BE2C (cell line): ENCODE measurements at regions not wholly inside any gene's neighbourhood (a gene's known extent, or its start where the extent isn't known, plus 50 kb on each side); places are given as distances from the start of the nearest gene placed in this dataset.

Experiments used
- DNase-seq: peaks from one replicate; pipeline ENCODE4 v3.0.0-alpha.2; 2020
- H3K27me3 ChIP-seq: fragments of 250-450 bp; sonication (Bioruptor Pico); 2 replicates; pipeline ENCODE4 v1.5.1; 2020; ENCODE audit warnings: mild to moderate bottlenecking
- H3K36me3 ChIP-seq: fragments of 250-450 bp; sonication (Bioruptor Pico); 2 replicates; pipeline ENCODE4 v1.5.1; 2020; ENCODE audit warnings: mild to moderate bottlenecking
- H3K4me1 ChIP-seq: fragments of 250-450 bp; sonication (Bioruptor Pico); 2 replicates; pipeline ENCODE4 v1.5.1; 2020
- H3K4me3 ChIP-seq: 2 replicates; pipeline ENCODE4 v1.5.1; 2011; ENCODE audit warnings: low read depth, low read length
- H3K9me3 ChIP-seq: fragments of 250-450 bp; sonication (Bioruptor Pico); 2 replicates; pipeline ENCODE4 v1.5.1; 2020
- CTCF ChIP-seq: IDR thresholded peaks from 2 replicates; pipeline ENCODE4 v1.5.1; 2012; ENCODE audit warnings: mild to moderate bottlenecking, low read depth, low read length

- Histone ChIP-seq H3K4me3 (no peak overlapping the region), H3K4me1 (no peaks in the 10 kb centered on the region), H3K36me3 (no peaks in the 10 kb centered on the region), H3K27me3 (no peaks in the 10 kb centered on the region; the same call in none of the 2 replicates), H3K9me3 (no peaks in the 10 kb centered on the region)
- no peak for TF ChIP-seq CTCF
- DNase-seq, result no peak
These were observed 84.3 kb upstream of the OTX2 start for GRCh38 chr14:56894591-56894991.

DNA sequence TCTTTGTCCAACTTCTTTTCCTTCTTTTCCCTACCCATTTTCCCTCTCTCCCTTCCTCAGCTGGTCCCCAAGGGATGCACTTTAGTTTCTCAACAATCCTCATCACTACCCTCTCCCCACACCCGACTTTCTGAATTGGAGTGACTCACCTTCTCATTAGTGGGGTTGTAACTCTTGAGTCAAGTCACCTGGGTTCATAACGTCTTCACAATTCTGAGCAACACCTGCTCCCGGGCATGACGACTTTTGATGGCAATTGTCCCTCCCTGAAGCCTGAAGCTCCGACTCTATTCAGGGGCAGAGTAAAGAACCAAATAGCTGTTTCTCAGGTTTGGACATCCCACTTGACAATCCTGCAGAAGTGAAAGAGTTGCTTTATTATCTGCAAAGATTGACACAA is 82.7 kb upstream of the OTX2 start:
- Histone ChIP-seq H3K9me3 (no peaks in the 10 kb centered on the region), H3K27me3 (peaks cover 10% of the 10 kb centered on the region), H3K36me3 (no peaks in the 10 kb centered on the region), H3K4me3 (no peak overlapping the region), H3K4me1 (no peaks in the 10 kb centered on the region)
- TF ChIP-seq CTCF, result no peak
- DNase-seq, result no peak

DNA sequence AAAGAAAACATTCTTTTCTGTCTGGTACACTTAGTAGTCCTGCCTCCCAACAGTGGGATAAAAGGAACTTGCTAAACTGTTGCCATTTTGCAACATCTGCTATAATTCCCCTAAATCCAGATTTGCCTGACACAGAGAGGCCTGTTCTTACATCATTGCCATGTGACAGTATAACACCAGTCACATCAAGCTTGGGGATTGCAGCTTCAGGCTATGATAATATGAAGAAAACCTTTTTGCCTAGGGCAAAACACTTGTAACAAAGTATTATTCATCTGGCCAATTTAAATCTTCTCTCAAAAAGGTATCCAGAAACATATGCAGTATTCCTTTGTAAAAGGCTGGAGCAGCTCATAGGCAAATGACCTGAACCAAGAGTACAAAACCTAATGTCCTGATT is 80.9 kb upstream of the OTX2 start:
- H3K9me3 ChIP-seq, result no peaks in the 10 kb centered on the region
- no peak overlapping the region for H3K4me3 ChIP-seq
- no peak for TF ChIP-seq CTCF
- no peak for DNase-seq
- no peaks in the 10 kb centered on the region for H3K4me1 ChIP-seq
- H3K36me3 ChIP-seq, result no peaks in the 10 kb centered on the region
- H3K27me3 ChIP-seq, result peaks cover 10% of the 10 kb centered on the region

GRCh38 chr14:56889705-56890104 is 79.4 kb upstream of the OTX2 start:
- peaks cover 10% of the 10 kb centered on the region for H3K27me3 ChIP-seq
- H3K36me3 ChIP-seq, result no peaks in the 10 kb centered on the region
- no peak for TF ChIP-seq CTCF
- DNase-seq, result no peak
- H3K4me3 ChIP-seq, result no peak overlapping the region
- H3K9me3 ChIP-seq, result no peaks in the 10 kb centered on the region
- H3K4me1 ChIP-seq, result no peaks in the 10 kb centered on the region

GRCh38 chr14:56888274-56888673 is 78.0 kb upstream of the OTX2 start:
- Histone ChIP-seq H3K36me3 (no peaks in the 10 kb centered on the region), H3K9me3 (no peaks in the 10 kb centered on the region), H3K4me1 (no peaks in the 10 kb centered on the region), H3K4me3 (no peak overlapping the region), H3K27me3 (peaks cover 10% of the 10 kb centered on the region)
- no peak for TF ChIP-seq CTCF
- no peak for DNase-seq

- H3K9me3 ChIP-seq, result no peaks in the 10 kb centered on the region
- TF ChIP-seq CTCF, result no peak
- H3K36me3 ChIP-seq, result no peaks in the 10 kb centered on the region
- H3K27me3 ChIP-seq, result peaks cover 10% of the 10 kb centered on the region
- H3K4me3 ChIP-seq, result no peak overlapping the region
- no peaks in the 10 kb centered on the region for H3K4me1 ChIP-seq
- no peak for DNase-seq
These were observed 76.9 kb upstream of the OTX2 start for GRCh38 chr14:56887216-56887615.
